ENCODE measurements at regions not wholly inside any gene's neighbourhood (a gene's known extent, or its start where the extent isn't known, plus 50 kb on each side); places are given as distances from the start of the nearest gene placed in this dataset.
A peak's percentile ranks its signal among the peaks of the same experiment; 100 is the strongest.

DNA sequence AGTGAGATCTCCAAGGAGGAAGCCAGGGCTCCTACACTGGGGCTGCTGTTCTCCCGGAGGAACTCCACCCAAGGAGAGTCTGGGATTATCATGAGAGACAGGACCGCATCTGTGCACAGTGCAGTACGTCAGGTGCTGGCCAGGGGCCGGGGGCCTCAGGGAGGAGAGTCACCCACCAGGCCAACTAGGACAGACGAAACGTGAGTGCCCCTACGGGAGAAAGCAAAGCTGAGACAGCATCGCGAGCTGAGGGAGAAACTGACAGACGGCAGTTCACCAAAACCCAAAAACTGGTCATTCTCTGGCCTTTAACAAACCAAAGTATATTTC, 273.4 kb downstream of the BRD1 start:
- no peak overlapping the region for H3K56ac ChIP-seq (ENCODE audit: extremely low read depth, insufficient read depth, low read length)
- ChIA-PET CTCF (no interaction called here), POLR2A (ENCODE audit: unreplicated experiment) (no interaction called here)
- no peak overlapping the region for H2AK5ac ChIP-seq (ENCODE audit: low read depth, low read length)
- no peaks in the 10 kb centered on the region for H3K9me1 ChIP-seq (ENCODE audit: insufficient read depth, low read length)
- no peak overlapping the region for H3K14ac ChIP-seq (replicated peaks; ENCODE audit: low read depth, low read length)
- no peaks in the 10 kb centered on the region for H3K27me3 ChIP-seq (ENCODE audit: control insufficient read depth, insufficient read depth, low read length)
- no peak overlapping the region for H2BK5ac ChIP-seq (ENCODE audit: low read depth, low read length, poor library complexity, severe bottlenecking)
- H4K5ac ChIP-seq (ENCODE audit: low read depth, low read length) = no peak overlapping the region
- no peak overlapping the region for H4K91ac ChIP-seq (ENCODE audit: insufficient read depth, low read depth, low read length)
- no peak overlapping the region for H2BK120ac ChIP-seq (ENCODE audit: low read depth, low read length)
- intact Hi-C loops (cut with micrococcal nuclease) (no loop called here), in situ Hi-C loops (cut with MboI; ENCODE audit: low sequenced_read_pairs) (no loop called here), dilution Hi-C loops (cut with HindIII; ENCODE audit: low sequenced_read_pairs, unreplicated experiment) (no loop called here)
- no peak overlapping the region for H3K4ac ChIP-seq (ENCODE audit: low read depth, low read length)
- no peaks in the 10 kb centered on the region for H3K36me3 ChIP-seq (ENCODE audit: control insufficient read depth, insufficient read depth, low read length)
- no peak overlapping the region for H3K23ac ChIP-seq (ENCODE audit: low read depth, low read length)
- no TSS peak for BruUV-seq (replicated peaks)
- H4K20me1 ChIP-seq (ENCODE audit: insufficient read depth, low read length) = no peaks in the 10 kb centered on the region
- H3K27ac ChIP-seq (ENCODE audit: insufficient read depth, low read length) = no peak overlapping the region
- no peak overlapping the region for H2BK15ac ChIP-seq (ENCODE audit: low read depth, low read length)
- no peaks in the 10 kb centered on the region for H3K79me1 ChIP-seq (ENCODE audit: low read depth in 1 of 2, low read length in 2 of 2)
- H2AFZ ChIP-seq (replicated peaks; ENCODE audit: low read length, poor library complexity) = peak overlapping the region; percentile 43
- no peak overlapping the region for H3K9ac ChIP-seq (ENCODE audit: low read depth, low read length)
- ATAC-seq (ENCODE audit: low read depth) = no peak
- H4K8ac ChIP-seq (ENCODE audit: low read depth in 2 of 2, low read length in 2 of 2) = no peak overlapping the region
- no peak overlapping the region for H2AK9ac ChIP-seq (replicated peaks; ENCODE audit: low read depth, low read length, poor library complexity)
- no peaks in the 10 kb centered on the region for H3K4me1 ChIP-seq (ENCODE audit: control insufficient read depth, insufficient read depth, low read length)
- TF ChIP-seq MAFK (IDR thresholded peaks at IDR 0.05; ENCODE audit: low read depth, low read length) (no peak), CEBPB (IDR thresholded peaks at IDR 0.05; ENCODE audit: low read depth, low read length) (no peak), MAZ (IDR thresholded peaks at IDR 0.05; ENCODE audit: borderline replicate concordance, low read depth, low read length) (no peak), BHLHE40 (IDR thresholded peaks at IDR 0.05; ENCODE audit: low read depth, low read length) (no peak), RCOR1 (IDR thresholded peaks at IDR 0.05; ENCODE audit: insufficient replicate concordance, low read length) (no peak), RFX5 (IDR thresholded peaks at IDR 0.05; ENCODE audit: low read depth, low read length) (no peak), NFE2L2 (IDR thresholded peaks at IDR 0.05; ENCODE audit: low read depth, low read length) (no peak), SMC3 (IDR thresholded peaks at IDR 0.05; ENCODE audit: low read depth, low read length) (no peak), MXI1 (IDR thresholded peaks at IDR 0.05; ENCODE audit: borderline replicate concordance, low read depth, low read length) (no peak), FOS (IDR thresholded peaks at IDR 0.05; ENCODE audit: low read depth, low read length) (no peak)
- TF ChIP-seq, protein P1, sequence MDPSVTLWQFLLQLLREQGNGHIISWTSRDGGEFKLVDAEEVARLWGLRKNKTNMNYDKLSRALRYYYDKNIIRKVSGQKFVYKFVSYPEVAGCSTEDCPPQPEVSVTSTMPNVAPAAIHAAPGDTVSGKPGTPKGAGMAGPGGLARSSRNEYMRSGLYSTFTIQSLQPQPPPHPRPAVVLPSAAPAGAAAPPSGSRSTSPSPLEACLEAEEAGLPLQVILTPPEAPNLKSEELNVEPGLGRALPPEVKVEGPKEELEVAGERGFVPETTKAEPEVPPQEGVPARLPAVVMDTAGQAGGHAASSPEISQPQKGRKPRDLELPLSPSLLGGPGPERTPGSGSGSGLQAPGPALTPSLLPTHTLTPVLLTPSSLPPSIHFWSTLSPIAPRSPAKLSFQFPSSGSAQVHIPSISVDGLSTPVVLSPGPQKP (IDR thresholded peaks at IDR 0.05; ENCODE audit: borderline replicate concordance, low read depth, low read length) = no peak
- TF ChIP-seq, protein P2, sequence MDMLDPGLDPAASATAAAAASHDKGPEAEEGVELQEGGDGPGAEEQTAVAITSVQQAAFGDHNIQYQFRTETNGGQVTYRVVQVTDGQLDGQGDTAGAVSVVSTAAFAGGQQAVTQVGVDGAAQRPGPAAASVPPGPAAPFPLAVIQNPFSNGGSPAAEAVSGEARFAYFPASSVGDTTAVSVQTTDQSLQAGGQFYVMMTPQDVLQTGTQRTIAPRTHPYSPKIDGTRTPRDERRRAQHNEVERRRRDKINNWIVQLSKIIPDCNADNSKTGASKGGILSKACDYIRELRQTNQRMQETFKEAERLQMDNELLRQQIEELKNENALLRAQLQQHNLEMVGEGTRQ (IDR thresholded peaks at IDR 0.05; ENCODE audit: low read depth, low read length) = no peak
- TF ChIP-seq, protein P3, sequence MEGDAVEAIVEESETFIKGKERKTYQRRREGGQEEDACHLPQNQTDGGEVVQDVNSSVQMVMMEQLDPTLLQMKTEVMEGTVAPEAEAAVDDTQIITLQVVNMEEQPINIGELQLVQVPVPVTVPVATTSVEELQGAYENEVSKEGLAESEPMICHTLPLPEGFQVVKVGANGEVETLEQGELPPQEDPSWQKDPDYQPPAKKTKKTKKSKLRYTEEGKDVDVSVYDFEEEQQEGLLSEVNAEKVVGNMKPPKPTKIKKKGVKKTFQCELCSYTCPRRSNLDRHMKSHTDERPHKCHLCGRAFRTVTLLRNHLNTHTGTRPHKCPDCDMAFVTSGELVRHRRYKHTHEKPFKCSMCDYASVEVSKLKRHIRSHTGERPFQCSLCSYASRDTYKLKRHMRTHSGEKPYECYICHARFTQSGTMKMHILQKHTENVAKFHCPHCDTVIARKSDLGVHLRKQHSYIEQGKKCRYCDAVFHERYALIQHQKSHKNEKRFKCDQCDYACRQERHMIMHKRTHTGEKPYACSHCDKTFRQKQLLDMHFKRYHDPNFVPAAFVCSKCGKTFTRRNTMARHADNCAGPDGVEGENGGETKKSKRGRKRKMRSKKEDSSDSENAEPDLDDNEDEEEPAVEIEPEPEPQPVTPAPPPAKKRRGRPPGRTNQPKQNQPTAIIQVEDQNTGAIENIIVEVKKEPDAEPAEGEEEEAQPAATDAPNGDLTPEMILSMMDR (conservative IDR thresholded peaks at IDR 0.05; ENCODE audit: low read depth, low read length) = no peak
- peaks cover 54% of the 10 kb centered on the region for H3K9me3 ChIP-seq (ENCODE audit: control insufficient read depth, insufficient read depth, low read length)
- H3K18ac ChIP-seq (ENCODE audit: low read depth, low read length) = no peak overlapping the region
- WGBS, 2 experiments (ENCODE audit: extremely low coverage in 2 of 2, insufficient read length in 1 of 2) = 56% methylated on average over 6 of the region's 10 CpGs; no CpG with 5 or more reads in 1 of the 2 experiments
- no peak overlapping the region for H3K4me3 ChIP-seq (ENCODE audit: insufficient read depth, low read depth, low read length)
- no peak overlapping the region for H3K4me2 ChIP-seq (ENCODE audit: low read depth, low read length)
- DNase-seq = no peak
- H2BK20ac ChIP-seq (ENCODE audit: low read depth, low read length) = no peak overlapping the region

All from IMR-90 (cell line).